SJCRH30 (cell line): ENCODE measurements at regions not wholly inside any gene's neighbourhood (a gene's known extent, or its start where the extent isn't known, plus 50 kb on each side); places are given as distances from the start of the nearest gene placed in this dataset.

Experiments
- DNase-seq, 2 experiments: peaks; one replicate each; pipeline ENCODE4 v3.0.0-alpha.2; 2015 to 2020
- H3K27ac ChIP-seq: fragments of 250-450 bp; sonication (Bioruptor Pico); 2 replicates; pipeline ENCODE4 v1.5.1; 2020; ENCODE audit warnings: mild to moderate bottlenecking, moderate library complexity
- H3K27me3 ChIP-seq: fragments of 250-450 bp; sonication (Bioruptor Pico); 2 replicates; pipeline ENCODE4 v1.5.1; 2020; ENCODE audit warnings: mild to moderate bottlenecking, moderate library complexity
- H3K36me3 ChIP-seq: fragments of 250-450 bp; sonication (Bioruptor Pico); 2 replicates; pipeline ENCODE4 v1.5.1; 2020; ENCODE audit warnings: mild to moderate bottlenecking, moderate library complexity
- H3K4me1 ChIP-seq: fragments of 250-450 bp; sonication (Bioruptor Pico); 2 replicates; pipeline ENCODE4 v1.5.1; 2020; ENCODE audit warnings: mild to moderate bottlenecking, moderate library complexity
- H3K4me3 ChIP-seq: fragments of 250-450 bp; sonication (Bioruptor Pico); 2 replicates; pipeline ENCODE4 v1.5.1; 2020; ENCODE audit warnings: mild to moderate bottlenecking, moderate library complexity
- H3K9me3 ChIP-seq: fragments of 250-450 bp; sonication (Bioruptor Pico); replicated peaks from 2 replicates; pipeline ENCODE4 v1.5.1; 2020; ENCODE audit warnings: mild to moderate bottlenecking, moderate library complexity

- Histone ChIP-seq H3K4me1 (no peaks in the 10 kb centered on the region), H3K27ac (no peak overlapping the region), H3K9me3 (no peaks in the 10 kb centered on the region), H3K36me3 (no peaks in the 10 kb centered on the region), H3K4me3 (no peak overlapping the region), H3K27me3 (no peaks in the 10 kb centered on the region)
- no peak for DNase-seq
Measured at GRCh38 chr6:122347751-122348150, 51.7 kb upstream of the HSF2 start.
